NCI-H69 (cell line): ENCODE measurements at regions not wholly inside any gene's neighbourhood (a gene's known extent, or its start where the extent isn't known, plus 50 kb on each side); places are given as distances from the start of the nearest gene placed in this dataset.
"Not testable (repeated sequence)": the region's sequence is repeated elsewhere in the genome, so short reads cannot be mapped to it uniquely, and the experiment has no call there.

Experiments used
- DNase-seq: peaks from one replicate; lab custom pipeline; 2025; lab: John Stamatoyannopoulos, UW

- DNase-seq: no peak
Measured at GRCh38 chr6:51480040-51480439, 607.4 kb downstream of the PKHD1 start.

- DNase-seq: not testable (repeated sequence)
Measured at GRCh38 chr6:51485869-51486268, 601.5 kb downstream of the PKHD1 start.

GRCh38 chr6:51487937-51488336 is 599.5 kb downstream of the PKHD1 start:
- no peak for DNase-seq

DNA sequence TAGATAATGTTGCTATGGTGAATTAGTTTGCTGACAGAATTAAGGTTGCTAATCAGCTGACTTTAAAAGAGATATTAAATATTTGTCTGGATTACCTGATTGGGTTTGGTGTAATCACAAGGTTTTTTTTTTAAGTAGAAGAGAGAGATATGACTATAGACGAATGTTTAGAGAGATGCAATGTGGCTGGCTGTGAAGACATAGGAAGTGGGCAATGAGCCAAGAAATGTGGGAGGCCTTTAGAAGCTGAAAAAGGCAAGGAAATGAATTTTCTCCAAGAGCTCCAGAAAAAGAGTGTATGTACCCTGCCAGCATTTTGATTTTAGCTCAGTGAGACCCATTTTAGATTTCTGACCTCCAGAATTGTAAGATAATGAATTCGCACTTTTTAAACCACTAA is 598.3 kb downstream of the PKHD1 start:
- DNase-seq: peak; percentile 71

DNA sequence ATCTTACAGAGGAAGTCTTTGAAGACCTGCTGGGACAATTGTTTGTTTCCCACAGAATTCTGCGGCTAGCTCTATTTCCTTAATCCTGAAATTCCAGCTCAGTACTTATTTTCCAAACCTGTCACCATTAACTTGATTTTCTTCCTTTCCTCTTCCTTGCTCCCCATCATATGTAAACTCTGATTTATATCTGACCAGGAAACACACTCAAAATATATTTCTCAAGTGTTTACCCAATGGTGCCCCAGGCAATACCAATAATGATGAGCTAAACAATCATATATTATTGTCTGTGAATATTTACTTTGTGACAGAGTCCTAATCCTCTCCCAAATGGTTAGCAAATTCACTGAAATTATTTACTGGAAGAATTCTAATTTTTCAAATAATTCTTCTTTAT is 597.3 kb downstream of the PKHD1 start:
- DNase-seq: peak; percentile 68

DNA sequence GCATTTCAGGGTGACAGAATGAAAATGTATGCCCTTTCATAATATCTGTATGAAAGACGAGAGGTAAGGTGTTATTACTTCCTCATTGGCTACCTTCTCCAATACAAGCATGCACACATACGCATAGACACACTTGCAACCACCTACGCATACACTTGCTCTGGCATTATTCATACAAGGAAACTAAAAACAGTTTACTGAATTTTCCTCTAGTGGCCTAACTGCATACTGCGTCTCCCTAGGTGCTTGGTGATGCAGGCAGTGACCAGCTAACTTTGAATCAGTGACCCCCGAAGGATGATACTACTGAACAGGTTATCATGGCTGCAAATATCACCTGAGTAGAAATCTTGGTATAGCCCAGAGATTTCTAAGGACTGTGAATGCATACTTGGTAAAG is 593.1 kb downstream of the PKHD1 start:
- peak; percentile 29 for DNase-seq

DNA sequence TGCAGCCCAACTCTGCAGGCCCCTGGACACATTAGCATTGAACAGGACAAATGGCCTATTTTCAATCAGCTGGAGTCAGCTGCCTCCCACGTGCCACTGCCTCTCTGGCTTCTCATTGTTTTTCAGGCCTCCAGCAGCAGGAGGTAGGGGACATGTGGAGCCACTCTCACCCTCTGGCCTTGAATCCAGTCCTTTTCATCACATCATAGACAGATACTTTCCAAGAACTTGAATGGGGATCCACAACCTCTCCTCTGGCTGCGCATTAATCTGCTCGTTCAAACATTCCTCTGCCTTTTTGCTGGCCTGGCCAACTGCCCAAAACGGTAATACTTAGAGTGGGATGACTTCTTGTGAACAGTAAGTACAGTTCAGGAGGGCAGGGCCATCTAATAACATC is 592.3 kb downstream of the PKHD1 start:
- peak; percentile 71 for DNase-seq

DNA sequence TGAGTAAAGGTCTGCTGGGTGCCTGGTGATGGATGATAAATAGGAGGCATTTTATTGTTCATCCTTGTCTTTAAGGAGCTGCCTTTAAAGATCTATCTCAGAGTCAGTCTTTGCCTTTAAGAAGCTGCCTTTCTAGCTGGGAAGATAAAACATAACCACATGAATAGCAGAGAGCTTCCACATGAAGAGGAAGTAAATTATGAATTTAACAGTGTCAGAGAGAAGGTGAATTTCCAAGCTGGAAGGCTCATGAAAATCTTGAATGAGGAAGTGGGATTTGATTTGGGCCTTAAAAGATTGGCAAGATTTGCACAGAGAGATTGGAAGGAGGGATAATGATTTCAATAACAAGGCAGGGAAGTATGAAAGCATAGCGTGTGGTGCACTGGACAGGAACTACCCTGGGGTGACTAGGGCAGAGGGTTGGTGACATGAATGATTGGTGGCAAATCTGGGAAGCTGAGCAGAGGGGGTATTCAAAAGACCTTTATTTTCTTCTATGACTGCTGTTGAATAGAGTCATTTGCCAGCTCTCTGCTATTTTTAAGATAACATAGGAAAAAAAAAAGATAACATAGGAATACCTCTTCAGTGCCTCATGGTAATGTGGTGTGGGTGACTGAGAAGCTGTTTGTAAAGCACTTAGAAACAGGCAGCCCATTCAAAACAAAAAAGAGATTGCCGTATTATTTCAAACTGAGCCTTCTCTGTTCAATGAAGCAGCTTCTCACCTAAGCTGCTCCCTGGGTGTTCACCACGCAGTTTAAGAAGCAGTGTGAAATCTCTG is 591.6 kb downstream of the PKHD1 start:
- peak; percentile 30 for DNase-seq

GRCh38 chr6:51502996-51503395 is 584.4 kb downstream of the PKHD1 start:
- DNase-seq: no peak

DNA sequence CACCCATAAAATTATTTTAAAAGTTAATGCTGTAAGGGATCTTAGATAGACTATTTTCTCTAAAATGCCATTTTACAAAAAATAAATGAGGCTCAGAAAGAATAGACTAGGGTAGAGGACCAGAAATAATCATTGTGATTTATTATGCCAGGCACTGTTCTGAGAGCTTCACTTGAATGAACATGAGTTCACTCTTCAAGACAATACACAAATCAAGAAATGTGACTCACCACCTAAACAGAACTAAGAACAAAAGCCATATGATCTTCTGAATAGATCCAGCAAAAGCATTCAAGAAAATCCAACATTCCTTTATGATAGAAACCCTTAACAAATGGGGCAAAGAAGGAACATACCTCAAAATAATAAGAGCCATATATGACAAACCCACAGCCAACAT is 582.0 kb downstream of the PKHD1 start:
- no peak for DNase-seq

DNA sequence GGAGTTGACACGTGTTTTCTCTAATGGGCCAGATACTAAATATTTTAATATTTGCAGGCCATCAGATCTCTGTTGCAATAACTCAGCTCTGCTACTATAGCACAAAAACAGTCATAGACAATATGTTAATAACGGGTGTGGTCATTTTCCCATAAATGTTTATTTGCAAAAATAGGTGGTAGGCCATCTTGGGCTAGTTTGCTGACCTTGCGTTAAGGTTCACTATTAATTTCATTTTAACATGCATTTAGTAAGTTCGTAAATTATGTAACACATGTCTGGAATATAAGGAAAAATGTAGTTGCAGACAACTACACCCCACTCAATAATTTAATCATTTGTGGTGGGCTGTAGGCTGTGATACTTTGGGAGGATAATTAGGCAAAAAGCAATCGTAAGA is 577.8 kb downstream of the PKHD1 start:
- DNase-seq: no peak

- DNase-seq: no peak
Measured at GRCh38 chr6:51511081-51511480, 576.3 kb downstream of the PKHD1 start.

GRCh38 chr6:51513891-51514747 is 573.3 kb downstream of the PKHD1 start:
- peak; percentile 84 for DNase-seq

- peak; percentile 45 for DNase-seq
Measured at GRCh38 chr6:51514748-51515402, 572.5 kb downstream of the PKHD1 start.

DNA sequence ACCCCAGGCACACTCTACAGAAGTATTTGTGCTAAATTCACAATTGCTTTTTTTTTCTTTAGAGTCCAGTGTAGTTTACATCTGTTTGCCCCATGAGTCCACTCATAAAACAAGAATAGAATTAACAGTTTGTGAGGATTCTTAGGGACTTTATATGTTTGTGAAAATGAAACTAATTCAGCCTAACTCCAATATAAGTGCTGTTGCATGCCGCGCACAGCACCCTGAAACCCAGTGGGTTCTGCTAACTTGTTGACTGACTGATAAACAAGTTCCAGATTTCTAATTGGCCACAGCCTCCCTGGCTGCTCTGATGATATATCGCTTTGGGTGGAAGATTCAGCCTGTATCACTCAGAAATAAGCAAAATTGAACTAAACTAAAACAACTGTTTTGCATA is 561.4 kb downstream of the PKHD1 start:
- no peak for DNase-seq

- no peak for DNase-seq
Measured at GRCh38 chr6:51526922-51527321, 560.5 kb downstream of the PKHD1 start.

DNA sequence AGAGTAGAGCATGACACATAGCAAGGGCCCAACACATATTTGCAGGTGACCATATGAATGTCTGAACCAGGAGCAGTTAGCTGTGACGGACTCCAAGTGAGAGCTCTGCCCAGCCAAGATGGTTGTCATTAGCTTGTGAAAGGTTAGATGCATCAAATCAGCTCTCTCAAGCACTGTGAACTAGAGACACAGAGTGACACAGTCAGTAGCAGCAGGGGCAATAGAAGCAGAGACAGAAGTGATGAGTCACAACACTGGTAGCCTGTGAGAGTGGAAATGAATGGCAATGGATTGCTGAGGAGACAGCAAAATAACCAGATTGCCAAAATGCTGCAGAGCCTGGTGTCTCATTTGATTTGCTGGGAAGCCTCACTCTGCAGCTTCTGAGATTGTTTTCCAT is 558.9 kb downstream of the PKHD1 start:
- peak; percentile 49 for DNase-seq

- no peak for DNase-seq
Measured at GRCh38 chr6:51529240-51529639, 558.2 kb downstream of the PKHD1 start.

DNA sequence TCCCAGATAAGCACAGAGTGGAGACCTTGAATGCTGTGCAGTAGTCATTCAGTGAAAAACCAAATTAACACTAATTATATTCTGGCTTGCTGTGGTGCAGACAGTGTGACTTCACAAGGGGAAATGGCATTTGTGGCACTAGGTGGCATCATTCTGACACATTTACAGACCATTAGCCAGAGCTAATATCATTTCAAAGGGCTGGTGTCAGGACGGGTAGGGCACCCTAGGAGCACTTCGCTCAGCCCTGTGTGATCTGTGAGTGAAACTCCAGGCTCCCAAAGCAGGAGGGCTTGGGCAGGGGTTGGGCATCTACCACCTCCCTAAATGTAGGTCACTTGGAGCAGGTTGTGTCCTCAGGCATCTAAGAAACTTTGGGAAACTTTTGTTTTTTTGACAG is 555.8 kb downstream of the PKHD1 start:
- peak; percentile 81 for DNase-seq

DNA sequence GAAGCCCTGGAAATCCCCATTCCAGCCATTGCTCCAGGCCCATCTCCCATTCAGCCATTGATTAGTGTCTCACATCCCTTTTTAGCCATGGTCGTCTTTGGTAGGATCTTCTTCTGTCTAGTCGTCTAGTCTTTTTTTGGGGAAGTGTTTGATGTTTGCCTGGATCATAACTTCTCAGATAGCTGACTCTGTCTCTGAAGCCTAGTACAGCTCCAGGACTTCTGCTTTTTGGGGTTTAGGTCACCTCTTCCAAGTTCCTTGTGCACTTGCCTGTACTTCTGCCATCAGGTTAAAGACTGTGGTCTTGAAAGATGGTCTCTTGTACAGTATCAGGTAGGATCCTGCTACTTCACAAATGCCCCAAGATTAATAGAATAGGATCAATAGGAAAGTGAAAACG is 553.5 kb downstream of the PKHD1 start:
- no peak for DNase-seq

DNA sequence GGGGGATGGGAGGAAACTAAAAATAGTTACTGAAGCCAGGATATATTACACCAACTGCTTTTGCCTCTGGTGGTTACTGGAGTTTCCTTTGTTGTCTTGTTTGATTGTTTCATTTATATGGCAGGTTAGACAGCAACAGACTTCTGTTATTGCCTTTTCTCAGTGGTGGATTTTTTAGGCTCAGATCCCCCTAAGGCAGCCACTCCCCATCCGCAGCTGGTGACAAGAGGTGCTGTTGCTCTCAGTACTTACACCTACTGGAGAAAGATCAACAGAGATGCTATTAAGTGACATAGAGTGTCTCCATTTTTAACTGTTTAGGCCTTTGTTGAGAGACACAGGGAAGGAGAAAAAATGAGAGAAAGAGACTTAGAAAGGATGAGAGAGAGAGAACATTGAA is 552.1 kb downstream of the PKHD1 start:
- DNase-seq: peak; percentile 92

- no peak for DNase-seq
Measured at GRCh38 chr6:51536728-51537127, 550.7 kb downstream of the PKHD1 start.

GRCh38 chr6:51541847-51542246 is 545.6 kb downstream of the PKHD1 start:
- peak; percentile 81 for DNase-seq
